ENCODE measurements at regions not wholly inside any gene's neighbourhood (a gene's known extent, or its start where the extent isn't known, plus 50 kb on each side); places are given as distances from the start of the nearest gene placed in this dataset.
"Not testable (repeated sequence)": the region's sequence is repeated elsewhere in the genome, so short reads cannot be mapped to it uniquely, and the experiment has no call there.

DNA sequence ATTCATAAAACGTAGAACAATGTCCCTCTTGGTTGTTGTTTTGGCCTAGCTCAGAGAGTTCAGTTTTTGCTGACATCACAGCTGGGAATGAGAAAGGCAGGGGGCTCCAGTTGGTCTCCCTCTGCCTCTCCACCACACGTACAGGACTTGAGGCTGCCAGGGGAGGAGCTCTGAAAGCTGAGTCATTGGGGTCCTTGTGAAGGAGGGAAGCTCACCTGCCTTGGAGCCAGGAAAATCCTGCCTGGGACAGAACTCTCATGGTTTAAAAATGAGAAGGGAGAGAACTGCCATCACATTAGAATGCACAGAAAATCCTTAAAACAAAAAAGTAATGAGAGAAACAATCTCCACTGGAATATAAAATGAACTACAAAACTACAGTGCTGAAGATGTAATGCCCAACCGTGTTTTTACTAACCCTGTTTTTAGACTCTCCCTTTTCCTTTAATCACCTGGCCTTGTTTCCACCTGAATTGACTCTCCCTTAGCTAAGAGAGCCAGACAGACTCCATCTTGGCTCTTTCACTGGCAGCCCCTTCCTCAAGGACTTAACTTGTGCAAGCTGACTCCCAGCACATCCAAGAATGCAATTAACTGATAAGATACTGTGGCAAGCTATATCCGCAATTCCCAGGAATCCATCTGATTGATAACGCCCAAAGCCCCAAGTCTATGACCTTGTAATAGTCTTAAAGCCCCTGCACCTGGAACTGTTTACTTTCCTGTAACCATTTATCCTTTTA, 58.6 kb upstream of the TARP start (continued):
- TF ChIP-seq, protein P1, sequence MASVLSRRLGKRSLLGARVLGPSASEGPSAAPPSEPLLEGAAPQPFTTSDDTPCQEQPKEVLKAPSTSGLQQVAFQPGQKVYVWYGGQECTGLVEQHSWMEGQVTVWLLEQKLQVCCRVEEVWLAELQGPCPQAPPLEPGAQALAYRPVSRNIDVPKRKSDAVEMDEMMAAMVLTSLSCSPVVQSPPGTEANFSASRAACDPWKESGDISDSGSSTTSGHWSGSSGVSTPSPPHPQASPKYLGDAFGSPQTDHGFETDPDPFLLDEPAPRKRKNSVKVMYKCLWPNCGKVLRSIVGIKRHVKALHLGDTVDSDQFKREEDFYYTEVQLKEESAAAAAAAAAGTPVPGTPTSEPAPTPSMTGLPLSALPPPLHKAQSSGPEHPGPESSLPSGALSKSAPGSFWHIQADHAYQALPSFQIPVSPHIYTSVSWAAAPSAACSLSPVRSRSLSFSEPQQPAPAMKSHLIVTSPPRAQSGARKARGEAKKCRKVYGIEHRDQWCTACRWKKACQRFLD (CRISPR knock-in tag; IDR thresholded peaks at IDR 0.05), result peak; percentile 73
- not testable (repeated sequence) for TF ChIP-seq NR4A1 (CRISPR knock-in tag; IDR thresholded peaks at IDR 0.05); NR2C1 (IDR thresholded peaks at IDR 0.05)
- peak; percentile 97 for TF ChIP-seq NR4A1 (tag; IDR thresholded peaks at IDR 0.05)
- peak; percentile 45; the same call in 1 of the 2 replicates for TF ChIP-seq MAFG (tag; conservative IDR thresholded peaks at IDR 0.05)
- TF ChIP-seq, protein P2, sequence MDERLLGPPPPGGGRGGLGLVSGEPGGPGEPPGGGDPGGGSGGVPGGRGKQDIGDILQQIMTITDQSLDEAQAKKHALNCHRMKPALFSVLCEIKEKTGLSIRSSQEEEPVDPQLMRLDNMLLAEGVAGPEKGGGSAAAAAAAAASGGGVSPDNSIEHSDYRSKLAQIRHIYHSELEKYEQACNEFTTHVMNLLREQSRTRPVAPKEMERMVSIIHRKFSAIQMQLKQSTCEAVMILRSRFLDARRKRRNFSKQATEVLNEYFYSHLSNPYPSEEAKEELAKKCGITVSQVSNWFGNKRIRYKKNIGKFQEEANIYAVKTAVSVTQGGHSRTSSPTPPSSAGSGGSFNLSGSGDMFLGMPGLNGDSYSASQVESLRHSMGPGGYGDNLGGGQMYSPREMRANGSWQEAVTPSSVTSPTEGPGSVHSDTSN (CRISPR knock-in tag; IDR thresholded peaks at IDR 0.05; ENCODE audit: low read depth), result not testable (repeated sequence)
- TF ChIP-seq, protein P2 (tag; conservative IDR thresholded peaks at IDR 0.05; ENCODE audit: low read depth), result 0 out of 2 replicates have a peak, but pooled peaks have one; percentile 44
- peak; percentile 33; the same call in 1 of the 2 replicates for TF ChIP-seq MAFF (IDR thresholded peaks at IDR 0.05; ENCODE audit: low read length)
- TF ChIP-seq ZNF444 (CRISPR knock-in tag; IDR thresholded peaks at IDR 0.05), result 0 out of 2 replicates have a peak, but pooled peaks have one; percentile 37
- peak; percentile 21; the same call in 1 of the 2 replicates for TF ChIP-seq KLF13 (tag; IDR thresholded peaks at IDR 0.05; ENCODE audit: borderline replicate concordance, low read depth)
- peak; percentile 80 for TF ChIP-seq NR2C1 (tag; IDR thresholded peaks at IDR 0.05)
- 0 out of 2 replicates have a peak, but pooled peaks have one; percentile 52 for TF ChIP-seq ZNF644 (tag; IDR thresholded peaks at IDR 0.05; ENCODE audit: low read depth)
- peak; percentile 88 for TF ChIP-seq ZNF583 (CRISPR knock-in tag; IDR thresholded peaks at IDR 0.05)
- TF ChIP-seq, protein P3, sequence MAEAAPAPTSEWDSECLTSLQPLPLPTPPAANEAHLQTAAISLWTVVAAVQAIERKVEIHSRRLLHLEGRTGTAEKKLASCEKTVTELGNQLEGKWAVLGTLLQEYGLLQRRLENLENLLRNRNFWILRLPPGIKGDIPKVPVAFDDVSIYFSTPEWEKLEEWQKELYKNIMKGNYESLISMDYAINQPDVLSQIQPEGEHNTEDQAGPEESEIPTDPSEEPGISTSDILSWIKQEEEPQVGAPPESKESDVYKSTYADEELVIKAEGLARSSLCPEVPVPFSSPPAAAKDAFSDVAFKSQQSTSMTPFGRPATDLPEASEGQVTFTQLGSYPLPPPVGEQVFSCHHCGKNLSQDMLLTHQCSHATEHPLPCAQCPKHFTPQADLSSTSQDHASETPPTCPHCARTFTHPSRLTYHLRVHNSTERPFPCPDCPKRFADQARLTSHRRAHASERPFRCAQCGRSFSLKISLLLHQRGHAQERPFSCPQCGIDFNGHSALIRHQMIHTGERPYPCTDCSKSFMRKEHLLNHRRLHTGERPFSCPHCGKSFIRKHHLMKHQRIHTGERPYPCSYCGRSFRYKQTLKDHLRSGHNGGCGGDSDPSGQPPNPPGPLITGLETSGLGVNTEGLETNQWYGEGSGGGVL (CRISPR knock-in tag; IDR thresholded peaks at IDR 0.05), result peak; percentile 55; the same call in 1 of the 2 replicates
- TF ChIP-seq, protein P4, sequence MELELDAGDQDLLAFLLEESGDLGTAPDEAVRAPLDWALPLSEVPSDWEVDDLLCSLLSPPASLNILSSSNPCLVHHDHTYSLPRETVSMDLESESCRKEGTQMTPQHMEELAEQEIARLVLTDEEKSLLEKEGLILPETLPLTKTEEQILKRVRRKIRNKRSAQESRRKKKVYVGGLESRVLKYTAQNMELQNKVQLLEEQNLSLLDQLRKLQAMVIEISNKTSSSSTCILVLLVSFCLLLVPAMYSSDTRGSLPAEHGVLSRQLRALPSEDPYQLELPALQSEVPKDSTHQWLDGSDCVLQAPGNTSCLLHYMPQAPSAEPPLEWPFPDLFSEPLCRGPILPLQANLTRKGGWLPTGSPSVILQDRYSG (tag; conservative IDR thresholded peaks at IDR 0.05; ENCODE audit: low read depth), result peak; percentile 94
- peak; percentile 86 for TF ChIP-seq GTF2A2 (tag; IDR thresholded peaks at IDR 0.05)
- TF ChIP-seq MTF1 (CRISPR knock-in tag; IDR thresholded peaks at IDR 0.05; ENCODE audit: borderline replicate concordance), result 0 out of 2 replicates have a peak, but pooled peaks have one; percentile 47
- peak; percentile 73; the same call in 1 of the 2 replicates for TF ChIP-seq TEAD2 (tag; IDR thresholded peaks at IDR 0.05)
- TF ChIP-seq KLF6 (CRISPR knock-in tag; IDR thresholded peaks at IDR 0.05; ENCODE audit: borderline replicate concordance), result peak; percentile 83; the same call in 1 of the 2 replicates
- TF ChIP-seq ZNF212 (CRISPR knock-in tag; IDR thresholded peaks at IDR 0.05), result peak; percentile 47; the same call in 1 of the 2 replicates
- TF ChIP-seq ZNF175 (CRISPR knock-in tag; IDR thresholded peaks at IDR 0.05; ENCODE audit: low read depth), result peak; percentile 68; the same call in 1 of the 2 replicates
